ENCODE measurements at regions not wholly inside any gene's neighbourhood (a gene's known extent, or its start where the extent isn't known, plus 50 kb on each side); places are given as distances from the start of the nearest gene placed in this dataset.

GRCh38 chr9:86858009-86858408 lies 89.3 kb downstream of the GAS1 start:
- peaks cover 80% of the 10 kb centered on the region for H3K4me1 Mint-ChIP-seq
- no peak overlapping the region for H3K27ac Mint-ChIP-seq
- no peak for TF ChIP-seq CTCF (IDR thresholded peaks at IDR 0.05)
- no peak for DNase-seq
- no peaks in the 10 kb centered on the region for H3K36me3 Mint-ChIP-seq (ENCODE audit: low read depth)
- H3K4me3 Mint-ChIP-seq, result no peak overlapping the region
- peaks cover 1% of the 10 kb centered on the region for H3K9me3 Mint-ChIP-seq
- H3K27me3 Mint-ChIP-seq (ENCODE audit: low read depth, poor library complexity), result no peaks in the 10 kb centered on the region

GRCh38 chr9:86856259-86856658 lies 91.0 kb downstream of the GAS1 start:
- peak overlapping the region; percentile 99 for H3K27ac Mint-ChIP-seq
- peak overlapping the region; percentile 30 for H3K4me3 Mint-ChIP-seq
- peaks cover 19% of the 10 kb centered on the region for H3K9me3 Mint-ChIP-seq
- peaks cover 14% of the 10 kb centered on the region for H3K36me3 Mint-ChIP-seq (ENCODE audit: low read depth)
- peaks cover 3% of the 10 kb centered on the region for H3K27me3 Mint-ChIP-seq (ENCODE audit: low read depth, poor library complexity)
- DNase-seq, result no peak
- no peak for TF ChIP-seq CTCF (IDR thresholded peaks at IDR 0.05)
- H3K4me1 Mint-ChIP-seq, result peaks cover 78% of the 10 kb centered on the region

- Mint-ChIP-seq H3K27ac (peak overlapping the region; percentile 99), H3K27me3 (ENCODE audit: low read depth, poor library complexity) (peaks cover 3% of the 10 kb centered on the region), H3K9me3 (peaks cover 31% of the 10 kb centered on the region), H3K4me1 (peaks cover 65% of the 10 kb centered on the region), H3K36me3 (ENCODE audit: low read depth) (peaks cover 27% of the 10 kb centered on the region), H3K4me3 (peak overlapping the region; percentile 40)
- TF ChIP-seq CTCF (IDR thresholded peaks at IDR 0.05), result no peak
- peak; percentile 72 for DNase-seq
These were observed 92.3 kb downstream of the GAS1 start for GRCh38 chr9:86854898-86855523.

GRCh38 chr9:86846656-86847055 lies 100.7 kb downstream of the GAS1 start:
- Mint-ChIP-seq H3K9me3 (peaks cover 48% of the 10 kb centered on the region), H3K36me3 (ENCODE audit: low read depth) (peaks cover 26% of the 10 kb centered on the region), H3K4me1 (peaks cover 33% of the 10 kb centered on the region), H3K27me3 (ENCODE audit: low read depth, poor library complexity) (no peaks in the 10 kb centered on the region), H3K27ac (peak overlapping the region; percentile 65), H3K4me3 (no peak overlapping the region)
- no peak for DNase-seq
- TF ChIP-seq CTCF (IDR thresholded peaks at IDR 0.05), result no peak

GRCh38 chr9:86843206-86843605 lies 104.1 kb downstream of the GAS1 start:
- Mint-ChIP-seq H3K36me3 (ENCODE audit: low read depth) (peaks cover 5% of the 10 kb centered on the region), H3K27me3 (ENCODE audit: low read depth, poor library complexity) (no peaks in the 10 kb centered on the region), H3K27ac (peak overlapping the region; percentile 96), H3K4me1 (peaks cover 67% of the 10 kb centered on the region), H3K9me3 (peaks cover 15% of the 10 kb centered on the region), H3K4me3 (no peak overlapping the region)
- TF ChIP-seq CTCF (IDR thresholded peaks at IDR 0.05), result no peak
- no peak for DNase-seq

- Mint-ChIP-seq H3K27me3 (ENCODE audit: low read depth, poor library complexity) (no peaks in the 10 kb centered on the region), H3K4me1 (peaks cover 74% of the 10 kb centered on the region), H3K9me3 (peaks cover 11% of the 10 kb centered on the region), H3K36me3 (ENCODE audit: low read depth) (peaks cover 5% of the 10 kb centered on the region), H3K27ac (peak overlapping the region; percentile 95), H3K4me3 (no peak overlapping the region)
- no peak for DNase-seq
- no peak for TF ChIP-seq CTCF (IDR thresholded peaks at IDR 0.05)
These were observed 104.7 kb downstream of the GAS1 start for GRCh38 chr9:86842573-86842972.

All from nephron progenitor cell (in vitro differentiated cells).